NCI-H146 (cell line): ENCODE measurements at regions not wholly inside any gene's neighbourhood (a gene's known extent, or its start where the extent isn't known, plus 50 kb on each side); places are given as distances from the start of the nearest gene placed in this dataset.

Experiments used
- DNase-seq: peaks from one replicate; lab custom pipeline; 2025; lab: John Stamatoyannopoulos, UW

- no peak for DNase-seq
Observed at GRCh38 chr3:141669434-141669833, 68.7 kb upstream of the RNF7 start.

DNA sequence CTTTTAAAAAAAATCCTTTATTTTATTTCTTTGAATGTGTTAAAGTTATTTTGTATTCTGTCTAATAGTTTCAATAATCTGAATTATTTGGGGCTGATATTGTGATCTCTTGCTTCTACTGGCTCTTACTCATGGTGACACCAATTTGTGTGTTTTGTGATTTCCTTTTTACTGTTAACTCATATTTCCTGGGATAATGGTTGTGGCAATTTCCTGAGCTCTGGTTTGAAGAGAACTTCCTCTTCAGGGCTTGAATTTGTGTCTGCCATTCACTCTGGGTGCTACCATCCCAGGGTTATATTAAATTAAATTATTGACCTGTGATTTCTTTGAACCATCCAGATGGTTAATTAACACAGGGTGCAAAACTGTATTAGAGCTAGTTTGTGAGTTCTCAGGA is 60.4 kb upstream of the RNF7 start:
- DNase-seq: no peak

- DNase-seq: peak; percentile 89
Observed at GRCh38 chr3:141680620-141681389, 57.3 kb upstream of the RNF7 start.

DNA sequence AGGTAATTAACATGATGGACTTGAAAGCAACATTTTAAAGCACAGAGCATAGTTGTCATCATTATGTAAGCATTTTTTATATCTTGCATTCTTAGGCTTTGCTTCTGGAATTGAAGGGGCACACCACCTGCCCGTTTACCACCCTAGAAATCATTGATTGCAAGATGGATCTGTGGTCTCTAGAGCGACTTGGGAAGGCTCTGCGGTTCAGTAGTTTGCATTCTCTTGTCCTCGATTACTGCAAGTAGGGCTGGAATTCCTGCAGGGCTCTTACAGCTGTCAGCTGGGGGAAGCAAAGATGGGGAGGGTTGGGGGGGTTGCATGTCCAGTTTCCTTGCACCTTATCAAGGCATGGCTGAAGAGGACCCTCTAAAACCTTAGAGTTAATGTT is 56.7 kb upstream of the RNF7 start:
- no peak for DNase-seq

DNA sequence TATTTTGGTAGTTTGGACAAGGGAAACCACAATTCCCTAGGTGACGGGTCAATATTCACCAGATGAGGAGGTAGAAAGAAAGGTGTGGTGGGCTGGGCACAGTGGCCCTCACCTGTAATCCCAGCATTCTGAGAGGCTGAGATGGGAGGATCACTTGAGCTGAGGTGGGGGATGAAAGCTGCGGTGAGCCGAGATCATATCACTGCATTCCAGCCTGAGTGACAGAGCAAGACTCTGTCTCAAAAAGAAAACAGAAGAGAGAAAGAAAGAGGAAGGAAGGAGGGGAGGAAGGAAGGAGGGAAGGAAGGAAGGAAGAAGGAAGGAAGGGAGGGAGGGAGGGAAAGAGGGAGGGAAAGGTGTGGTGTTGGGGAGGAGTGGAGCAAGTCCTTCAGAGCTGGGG is 56.1 kb upstream of the RNF7 start:
- no peak for DNase-seq

GRCh38 chr3:141682921-141683320 is 55.2 kb upstream of the RNF7 start:
- DNase-seq: no peak

DNA sequence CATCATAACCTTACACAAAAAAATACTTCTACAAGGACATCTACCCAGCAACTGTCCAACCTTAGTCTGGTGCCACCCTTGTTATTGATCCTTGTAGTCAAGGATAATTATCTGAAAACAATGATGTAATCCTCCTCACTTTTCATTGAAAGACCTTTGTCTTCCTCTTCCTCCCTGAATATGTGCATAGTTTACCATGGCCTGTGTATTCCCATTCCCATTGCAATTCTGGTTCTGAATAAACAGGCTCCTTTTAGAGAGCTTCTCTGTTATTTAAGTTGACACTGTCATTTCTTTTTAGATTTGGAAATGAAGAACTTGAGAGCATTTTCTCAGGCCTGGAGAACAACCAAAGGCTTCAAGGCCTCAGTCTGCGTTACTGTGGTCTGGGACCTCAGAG is 53.3 kb upstream of the RNF7 start:
- DNase-seq: no peak

GRCh38 chr3:141686466-141687291 is 51.4 kb upstream of the RNF7 start:
- DNase-seq: no peak
